ENCODE measurements at regions not wholly inside any gene's neighbourhood (a gene's known extent, or its start where the extent isn't known, plus 50 kb on each side); places are given as distances from the start of the nearest gene placed in this dataset.

DNA sequence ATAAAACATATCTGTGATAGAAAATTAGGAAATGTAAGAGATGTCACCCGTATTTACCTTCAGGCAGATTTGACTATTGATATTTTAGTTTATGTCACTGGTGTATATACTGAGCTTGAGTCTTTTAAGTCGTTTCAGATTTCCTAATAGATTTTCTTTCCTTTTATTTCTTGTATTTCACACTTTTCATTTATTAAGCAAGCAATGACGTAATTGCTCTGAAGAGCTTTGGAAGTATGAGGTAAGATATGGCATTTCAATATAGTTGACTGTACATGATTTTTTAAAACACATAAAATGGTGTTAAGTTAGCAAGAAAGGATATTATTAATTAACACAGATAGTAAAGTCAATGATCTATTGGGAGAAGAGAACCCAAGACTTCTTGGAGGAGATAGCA lies 652.6 kb downstream of the SORCS1 start:
- TF ChIP-seq, protein P1, sequence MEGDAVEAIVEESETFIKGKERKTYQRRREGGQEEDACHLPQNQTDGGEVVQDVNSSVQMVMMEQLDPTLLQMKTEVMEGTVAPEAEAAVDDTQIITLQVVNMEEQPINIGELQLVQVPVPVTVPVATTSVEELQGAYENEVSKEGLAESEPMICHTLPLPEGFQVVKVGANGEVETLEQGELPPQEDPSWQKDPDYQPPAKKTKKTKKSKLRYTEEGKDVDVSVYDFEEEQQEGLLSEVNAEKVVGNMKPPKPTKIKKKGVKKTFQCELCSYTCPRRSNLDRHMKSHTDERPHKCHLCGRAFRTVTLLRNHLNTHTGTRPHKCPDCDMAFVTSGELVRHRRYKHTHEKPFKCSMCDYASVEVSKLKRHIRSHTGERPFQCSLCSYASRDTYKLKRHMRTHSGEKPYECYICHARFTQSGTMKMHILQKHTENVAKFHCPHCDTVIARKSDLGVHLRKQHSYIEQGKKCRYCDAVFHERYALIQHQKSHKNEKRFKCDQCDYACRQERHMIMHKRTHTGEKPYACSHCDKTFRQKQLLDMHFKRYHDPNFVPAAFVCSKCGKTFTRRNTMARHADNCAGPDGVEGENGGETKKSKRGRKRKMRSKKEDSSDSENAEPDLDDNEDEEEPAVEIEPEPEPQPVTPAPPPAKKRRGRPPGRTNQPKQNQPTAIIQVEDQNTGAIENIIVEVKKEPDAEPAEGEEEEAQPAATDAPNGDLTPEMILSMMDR (IDR thresholded peaks at IDR 0.05): no peak
- no peak for TF ChIP-seq POLR2A (IDR thresholded peaks at IDR 0.05)
